SU-DHL-6 (cell line): ENCODE measurements at regions not wholly inside any gene's neighbourhood (a gene's known extent, or its start where the extent isn't known, plus 50 kb on each side); places are given as distances from the start of the nearest gene placed in this dataset.

ENCODE experiments used
- EZH2phosphoT487 ChIP-seq: fragments of 200-600 bp; sonication (generic), shearing (Covaris generic); conservative IDR thresholded peaks from 2 replicates; pipeline ENCODE4 v1.6.1; 2018; ENCODE audit warnings: mild to moderate bottlenecking, antibody characterized with exemption, low read length, moderate library complexity, mixed read lengths
- TF ChIP-seq, protein P1 (sequence below): fragments of 200-600 bp; sonication (generic); IDR thresholded peaks from one replicate; pipeline ENCODE4 v1.5.1; 2017; ENCODE audit warnings: antibody characterized with exemption, mild to moderate bottlenecking, low read length, moderate library complexity; ENCODE audit not compliant: insufficient read depth, poor library complexity, severe bottlenecking

DNA sequence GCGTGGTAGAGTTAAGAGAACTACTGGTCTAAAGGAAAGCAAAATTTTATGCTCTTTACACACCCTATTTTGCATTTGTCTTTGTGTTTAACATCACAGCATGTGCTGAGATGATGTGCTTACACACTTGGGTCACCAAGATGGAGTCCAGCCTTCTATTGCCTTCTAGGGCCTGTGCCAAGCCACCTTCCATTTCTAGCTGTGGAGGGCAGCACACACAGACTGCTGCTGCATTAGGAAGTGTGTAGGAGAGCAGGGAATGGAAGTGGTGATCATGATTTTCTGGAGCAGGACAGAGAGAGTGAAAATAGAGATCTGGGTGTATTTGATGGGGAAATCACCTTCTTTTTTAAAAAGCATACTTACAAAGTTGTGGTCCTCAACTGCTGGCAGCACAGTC, 191.6 kb downstream of the SOX4 start:
- TF ChIP-seq, protein P1, sequence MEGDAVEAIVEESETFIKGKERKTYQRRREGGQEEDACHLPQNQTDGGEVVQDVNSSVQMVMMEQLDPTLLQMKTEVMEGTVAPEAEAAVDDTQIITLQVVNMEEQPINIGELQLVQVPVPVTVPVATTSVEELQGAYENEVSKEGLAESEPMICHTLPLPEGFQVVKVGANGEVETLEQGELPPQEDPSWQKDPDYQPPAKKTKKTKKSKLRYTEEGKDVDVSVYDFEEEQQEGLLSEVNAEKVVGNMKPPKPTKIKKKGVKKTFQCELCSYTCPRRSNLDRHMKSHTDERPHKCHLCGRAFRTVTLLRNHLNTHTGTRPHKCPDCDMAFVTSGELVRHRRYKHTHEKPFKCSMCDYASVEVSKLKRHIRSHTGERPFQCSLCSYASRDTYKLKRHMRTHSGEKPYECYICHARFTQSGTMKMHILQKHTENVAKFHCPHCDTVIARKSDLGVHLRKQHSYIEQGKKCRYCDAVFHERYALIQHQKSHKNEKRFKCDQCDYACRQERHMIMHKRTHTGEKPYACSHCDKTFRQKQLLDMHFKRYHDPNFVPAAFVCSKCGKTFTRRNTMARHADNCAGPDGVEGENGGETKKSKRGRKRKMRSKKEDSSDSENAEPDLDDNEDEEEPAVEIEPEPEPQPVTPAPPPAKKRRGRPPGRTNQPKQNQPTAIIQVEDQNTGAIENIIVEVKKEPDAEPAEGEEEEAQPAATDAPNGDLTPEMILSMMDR: no peak
- no peak for TF ChIP-seq EZH2phosphoT487
